ENCODE measurements at regions not wholly inside any gene's neighbourhood (a gene's known extent, or its start where the extent isn't known, plus 50 kb on each side); places are given as distances from the start of the nearest gene placed in this dataset.

- H3K27me3 Mint-ChIP-seq, result peaks cover 25% of the 10 kb centered on the region
These were observed 72.4 kb upstream of the SIRPA start for GRCh38 chr20:1822564-1823449.

GRCh38 chr20:1820138-1821079 lies 74.8 kb upstream of the SIRPA start:
- Mint-ChIP-seq H3K27me3 (peaks cover 34% of the 10 kb centered on the region), H3K36me3 (ENCODE audit: low read depth) (peaks cover 4% of the 10 kb centered on the region), H3K9me3 (peaks cover 18% of the 10 kb centered on the region), H3K4me1 (ENCODE audit: low read depth) (peaks cover 12% of the 10 kb centered on the region), H3K4me3 (no peak overlapping the region), H3K27ac (no peak overlapping the region)
- TF ChIP-seq, protein P1, sequence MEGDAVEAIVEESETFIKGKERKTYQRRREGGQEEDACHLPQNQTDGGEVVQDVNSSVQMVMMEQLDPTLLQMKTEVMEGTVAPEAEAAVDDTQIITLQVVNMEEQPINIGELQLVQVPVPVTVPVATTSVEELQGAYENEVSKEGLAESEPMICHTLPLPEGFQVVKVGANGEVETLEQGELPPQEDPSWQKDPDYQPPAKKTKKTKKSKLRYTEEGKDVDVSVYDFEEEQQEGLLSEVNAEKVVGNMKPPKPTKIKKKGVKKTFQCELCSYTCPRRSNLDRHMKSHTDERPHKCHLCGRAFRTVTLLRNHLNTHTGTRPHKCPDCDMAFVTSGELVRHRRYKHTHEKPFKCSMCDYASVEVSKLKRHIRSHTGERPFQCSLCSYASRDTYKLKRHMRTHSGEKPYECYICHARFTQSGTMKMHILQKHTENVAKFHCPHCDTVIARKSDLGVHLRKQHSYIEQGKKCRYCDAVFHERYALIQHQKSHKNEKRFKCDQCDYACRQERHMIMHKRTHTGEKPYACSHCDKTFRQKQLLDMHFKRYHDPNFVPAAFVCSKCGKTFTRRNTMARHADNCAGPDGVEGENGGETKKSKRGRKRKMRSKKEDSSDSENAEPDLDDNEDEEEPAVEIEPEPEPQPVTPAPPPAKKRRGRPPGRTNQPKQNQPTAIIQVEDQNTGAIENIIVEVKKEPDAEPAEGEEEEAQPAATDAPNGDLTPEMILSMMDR (IDR thresholded peaks at IDR 0.05), result no peak
- intact Hi-C loops (cut with micrococcal nuclease), result no loop called here
- CTCF ChIA-PET, result interaction anchor here (1.5 kb wide), 2 partner anchors 8 to 18 kb away, joined by 3 read pairs; no protein-coding TSS in a partner anchor
- DNase-seq (no peak), ATAC-seq (no peak)
- POLR2A ChIA-PET, result no interaction called here

More at GRCh38 chr20:1822564-1823449, 72.4 kb upstream of the SIRPA start:
- peaks cover 4% of the 10 kb centered on the region for H3K36me3 Mint-ChIP-seq (ENCODE audit: low read depth)
- TF ChIP-seq, protein P1 (IDR thresholded peaks at IDR 0.05), result no peak
- CTCF ChIA-PET, result interaction anchor here (1.2 kb wide), 1 partner anchor 11 kb away, joined by 3 read pairs; no protein-coding TSS in a partner anchor
- H3K9me3 Mint-ChIP-seq, result peaks cover 18% of the 10 kb centered on the region
- no peak overlapping the region for H3K4me3 Mint-ChIP-seq
- POLR2A ChIA-PET, result interaction anchor here (0.7 kb wide), 1 partner anchor 360 kb away, joined by 4 read pairs; no protein-coding TSS in a partner anchor
- no peak overlapping the region for H3K27ac Mint-ChIP-seq
- intact Hi-C loops (cut with micrococcal nuclease), result no loop called here
- DNase-seq (no peak), ATAC-seq (no peak)
- peaks cover 3% of the 10 kb centered on the region for H3K4me1 Mint-ChIP-seq (ENCODE audit: low read depth)

DNA sequence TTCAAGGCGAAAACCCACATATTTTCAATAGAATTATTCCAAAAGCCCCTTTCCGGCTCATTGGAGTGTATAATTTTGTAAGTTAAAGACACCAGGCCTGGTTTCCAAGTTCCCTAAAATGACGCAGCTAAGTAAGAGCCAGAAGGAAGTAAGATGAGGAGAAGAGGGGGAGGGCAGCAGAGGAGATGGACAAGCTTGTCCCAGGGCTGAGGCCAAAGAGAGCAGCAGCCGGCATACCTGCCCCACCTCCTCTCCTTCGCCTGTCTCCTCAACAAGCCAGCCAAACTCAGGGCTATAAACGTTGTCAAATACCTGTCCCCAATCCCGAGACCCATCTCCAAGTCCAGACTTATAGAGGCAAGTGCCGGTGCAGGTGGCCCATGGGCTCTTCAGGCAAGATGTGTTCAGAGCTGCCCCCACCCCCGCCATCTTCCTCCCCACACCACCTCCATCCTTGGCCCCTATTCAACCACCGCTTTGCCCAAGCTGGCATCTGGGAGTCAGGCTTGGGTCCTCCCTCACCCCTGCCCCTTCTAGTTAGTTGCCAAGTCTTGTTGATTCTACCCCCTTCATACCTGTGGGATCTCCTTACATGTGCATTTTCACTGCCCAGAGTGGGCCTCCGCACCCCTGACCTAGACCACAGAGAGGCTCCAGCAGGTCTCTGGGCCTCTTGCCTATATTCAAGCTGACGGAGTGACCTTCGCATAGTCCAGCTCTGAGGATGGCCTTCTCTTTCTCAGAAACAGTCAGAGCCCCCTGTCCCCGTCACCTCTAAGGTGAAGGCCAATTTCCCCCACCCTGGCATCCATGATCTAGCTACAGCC lies 75.7 kb upstream of the SIRPA start:
- TF ChIP-seq, protein P1 (IDR thresholded peaks at IDR 0.05), result no peak
- intact Hi-C loops (cut with micrococcal nuclease), result no loop called here
- H3K4me3 Mint-ChIP-seq, result no peak overlapping the region
- no peak for DNase-seq
- ATAC-seq, result no peak
- peaks cover 12% of the 10 kb centered on the region for H3K4me1 Mint-ChIP-seq (ENCODE audit: low read depth)
- H3K36me3 Mint-ChIP-seq (ENCODE audit: low read depth), result peaks cover 4% of the 10 kb centered on the region
- H3K27me3 Mint-ChIP-seq, result peaks cover 41% of the 10 kb centered on the region
- H3K27ac Mint-ChIP-seq, result no peak overlapping the region
- peaks cover 18% of the 10 kb centered on the region for H3K9me3 Mint-ChIP-seq
- ChIA-PET CTCF (interaction anchor here (1.5 kb wide), 1 partner anchor 17 kb away, joined by 3 read pairs; no protein-coding TSS in a partner anchor), POLR2A (no interaction called here)

- ChIA-PET CTCF (interaction anchor here (1.5 kb wide), 1 partner anchor 17 kb away, joined by 3 read pairs; no protein-coding TSS in a partner anchor), POLR2A (no interaction called here)
- intact Hi-C loops (cut with micrococcal nuclease), result no loop called here
- ATAC-seq (no peak), DNase-seq (no peak)
- Mint-ChIP-seq H3K4me3 (no peak overlapping the region), H3K27me3 (peaks cover 44% of the 10 kb centered on the region), H3K4me1 (ENCODE audit: low read depth) (peaks cover 12% of the 10 kb centered on the region), H3K9me3 (peaks cover 16% of the 10 kb centered on the region), H3K27ac (no peak overlapping the region), H3K36me3 (ENCODE audit: low read depth) (peaks cover 4% of the 10 kb centered on the region)
- TF ChIP-seq, protein P1 (IDR thresholded peaks at IDR 0.05), result no peak
These were observed 76.3 kb upstream of the SIRPA start for GRCh38 chr20:1818895-1819294.

Measured in activated CD8-positive, alpha-beta T cell treated with anti-CD3 and anti-CD28 coated beads for 36 hours (primary cell).